ENCODE measurements at regions not wholly inside any gene's neighbourhood (a gene's known extent, or its start where the extent isn't known, plus 50 kb on each side); places are given as distances from the start of the nearest gene placed in this dataset.

- TF ChIP-seq POLR2A (IDR thresholded peaks at IDR 0.05), result no peak
- TF ChIP-seq, protein P1, sequence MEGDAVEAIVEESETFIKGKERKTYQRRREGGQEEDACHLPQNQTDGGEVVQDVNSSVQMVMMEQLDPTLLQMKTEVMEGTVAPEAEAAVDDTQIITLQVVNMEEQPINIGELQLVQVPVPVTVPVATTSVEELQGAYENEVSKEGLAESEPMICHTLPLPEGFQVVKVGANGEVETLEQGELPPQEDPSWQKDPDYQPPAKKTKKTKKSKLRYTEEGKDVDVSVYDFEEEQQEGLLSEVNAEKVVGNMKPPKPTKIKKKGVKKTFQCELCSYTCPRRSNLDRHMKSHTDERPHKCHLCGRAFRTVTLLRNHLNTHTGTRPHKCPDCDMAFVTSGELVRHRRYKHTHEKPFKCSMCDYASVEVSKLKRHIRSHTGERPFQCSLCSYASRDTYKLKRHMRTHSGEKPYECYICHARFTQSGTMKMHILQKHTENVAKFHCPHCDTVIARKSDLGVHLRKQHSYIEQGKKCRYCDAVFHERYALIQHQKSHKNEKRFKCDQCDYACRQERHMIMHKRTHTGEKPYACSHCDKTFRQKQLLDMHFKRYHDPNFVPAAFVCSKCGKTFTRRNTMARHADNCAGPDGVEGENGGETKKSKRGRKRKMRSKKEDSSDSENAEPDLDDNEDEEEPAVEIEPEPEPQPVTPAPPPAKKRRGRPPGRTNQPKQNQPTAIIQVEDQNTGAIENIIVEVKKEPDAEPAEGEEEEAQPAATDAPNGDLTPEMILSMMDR (IDR thresholded peaks at IDR 0.05), result no peak
Observed at GRCh38 chr3:116864590-116864927, 155.0 kb downstream of the TUSC7 start.

Measured in lower leg skin (tissue), 3 donors.